Peyer's patch (tissue), 4 donors: ENCODE measurements at regions not wholly inside any gene's neighbourhood (a gene's known extent, or its start where the extent isn't known, plus 50 kb on each side); places are given as distances from the start of the nearest gene placed in this dataset.

Source experiments
- POLR2A ChIP-seq, 2 donors: fragments of 450-650 bp; IDR thresholded peaks; one replicate each; pipeline ENCODE4 v1.5.1; 2017; ENCODE audit warnings: antibody characterized with exemption in 2 of 2, mild to moderate bottlenecking in 2 of 2, moderate library complexity in 2 of 2
- TF ChIP-seq, protein P1 (sequence below), 6 experiments: fragments of 450-650 bp in 4 of 6; fragments of 200-600 bp in 2 of 6; sonication (generic) in 1 of 6; IDR thresholded peaks; one replicate each; pipeline ENCODE4 v1.5.1; 2017 to 2019; ENCODE audit warnings: antibody characterized with exemption in 6 of 6, mild to moderate bottlenecking in 3 of 6, moderate library complexity in 1 of 6

DNA sequence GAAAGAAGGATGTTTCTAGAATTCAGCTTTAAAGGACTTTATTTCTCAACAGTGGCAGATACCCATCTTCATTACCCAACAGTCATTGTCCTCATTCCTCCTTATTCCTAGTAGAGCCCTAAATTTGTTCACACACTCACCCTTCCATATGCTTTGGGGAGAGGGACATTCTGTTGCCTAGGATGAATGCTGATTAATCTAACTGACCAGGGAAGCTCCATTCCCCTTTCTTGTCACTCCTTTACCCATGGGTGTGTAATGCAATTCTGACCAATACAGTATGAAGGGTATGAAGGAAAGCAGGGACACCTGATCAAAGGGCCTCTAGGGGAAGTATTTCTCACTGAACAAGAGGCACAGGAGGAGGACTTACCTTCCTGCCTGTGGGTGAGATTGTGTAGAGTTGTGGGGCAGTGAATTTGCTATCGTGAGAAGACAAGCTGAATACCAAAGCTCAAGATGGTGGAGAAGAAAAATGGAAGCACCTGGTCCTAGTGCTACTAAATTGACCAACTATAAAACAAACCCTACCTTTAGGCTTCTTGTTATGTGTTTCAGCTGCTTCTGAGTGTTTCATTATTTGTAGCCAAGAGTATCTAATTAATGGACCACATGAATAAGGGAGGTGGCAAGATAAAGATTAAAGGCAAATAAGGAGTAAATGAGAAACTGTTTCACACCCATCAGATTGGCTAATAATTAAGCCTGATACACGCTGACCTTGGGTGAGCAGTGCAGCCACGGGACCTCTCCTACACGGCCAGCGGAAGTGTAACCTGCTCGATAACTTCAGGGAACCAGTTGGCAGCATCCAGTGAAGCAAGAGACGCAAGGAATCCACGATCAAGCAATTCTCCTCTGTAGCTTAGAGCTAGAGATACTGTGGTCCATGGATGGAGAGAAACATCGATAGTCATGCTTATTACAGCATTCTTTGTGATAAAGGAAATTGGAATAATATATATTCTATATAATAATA lies 202.3 kb downstream of the MYCN start:
- TF ChIP-seq, protein P1, sequence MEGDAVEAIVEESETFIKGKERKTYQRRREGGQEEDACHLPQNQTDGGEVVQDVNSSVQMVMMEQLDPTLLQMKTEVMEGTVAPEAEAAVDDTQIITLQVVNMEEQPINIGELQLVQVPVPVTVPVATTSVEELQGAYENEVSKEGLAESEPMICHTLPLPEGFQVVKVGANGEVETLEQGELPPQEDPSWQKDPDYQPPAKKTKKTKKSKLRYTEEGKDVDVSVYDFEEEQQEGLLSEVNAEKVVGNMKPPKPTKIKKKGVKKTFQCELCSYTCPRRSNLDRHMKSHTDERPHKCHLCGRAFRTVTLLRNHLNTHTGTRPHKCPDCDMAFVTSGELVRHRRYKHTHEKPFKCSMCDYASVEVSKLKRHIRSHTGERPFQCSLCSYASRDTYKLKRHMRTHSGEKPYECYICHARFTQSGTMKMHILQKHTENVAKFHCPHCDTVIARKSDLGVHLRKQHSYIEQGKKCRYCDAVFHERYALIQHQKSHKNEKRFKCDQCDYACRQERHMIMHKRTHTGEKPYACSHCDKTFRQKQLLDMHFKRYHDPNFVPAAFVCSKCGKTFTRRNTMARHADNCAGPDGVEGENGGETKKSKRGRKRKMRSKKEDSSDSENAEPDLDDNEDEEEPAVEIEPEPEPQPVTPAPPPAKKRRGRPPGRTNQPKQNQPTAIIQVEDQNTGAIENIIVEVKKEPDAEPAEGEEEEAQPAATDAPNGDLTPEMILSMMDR (IDR thresholded peaks at IDR 0.05) = no peak
- TF ChIP-seq POLR2A (IDR thresholded peaks at IDR 0.05) = no peak
